ENCODE measurements at regions not wholly inside any gene's neighbourhood (a gene's known extent, or its start where the extent isn't known, plus 50 kb on each side); places are given as distances from the start of the nearest gene placed in this dataset.

DNA sequence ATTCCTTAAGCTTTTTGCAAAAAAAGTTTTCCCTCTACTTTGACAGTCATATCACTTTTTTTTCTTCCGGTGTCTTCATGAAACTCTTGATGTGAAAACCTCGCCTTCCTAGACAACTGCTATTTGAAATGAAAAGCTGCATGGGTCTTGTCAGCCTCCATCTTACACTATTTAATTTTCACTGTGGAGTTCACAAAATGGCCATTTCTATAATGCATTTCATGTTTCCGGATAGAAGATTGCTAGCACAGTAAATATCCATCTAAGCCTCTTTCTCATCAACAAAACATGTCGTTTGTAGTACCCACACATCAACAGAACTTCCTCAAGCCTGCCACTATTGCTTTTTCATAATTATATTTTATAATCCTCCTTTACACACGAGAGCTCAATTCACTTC is 204.9 kb upstream of the ID4 start:
- no peak for TF ChIP-seq POLR2A (IDR thresholded peaks at IDR 0.05)
- no peak for TF ChIP-seq CTCF (IDR thresholded peaks at IDR 0.05)
- TF ChIP-seq POLR2AphosphoS5 (IDR thresholded peaks at IDR 0.05) = no peak

All from upper lobe of left lung (tissue), 4 donors.